Activated CD4-positive, alpha-beta T cell treated with anti-CD3 and anti-CD28 coated beads for 36 hours (primary cell): ENCODE measurements at regions not wholly inside any gene's neighbourhood (a gene's known extent, or its start where the extent isn't known, plus 50 kb on each side); places are given as distances from the start of the nearest gene placed in this dataset.
"Not testable (repeated sequence)": the region's sequence is repeated elsewhere in the genome, so short reads cannot be mapped to it uniquely, and the experiment has no call there.

ENCODE experiments used
- ATAC-seq: fragments of 200-7000 bp; cut with Tn5 transposase; one replicate; pipeline ENCODE4 v1.10.0; 2021; ENCODE audit warnings: mild to moderate bottlenecking, moderate library complexity
- CTCF ChIA-PET: fragments of 350-600 bp; sonication (Branson Sonifier 250); formaldehyde crosslinking; loops from one replicate; lab custom pipeline; 2021; ENCODE audit warnings: antibody characterized with exemption; lab: Charles Lee
- POLR2A ChIA-PET: fragments of 350-600 bp; sonication (Branson Sonifier 250); formaldehyde crosslinking; loops from one replicate; lab custom pipeline; 2021; ENCODE audit warnings: antibody characterized with exemption, inconsistent platforms; lab: Charles Lee
- DNase-seq: peaks from one replicate; pipeline ENCODE4 v3.0.0-alpha.2; 2020
- H3K27ac Mint-ChIP-seq: one replicate; pipeline ENCODE4 v1.8.0; 2021; ENCODE audit warnings: mixed read lengths
- H3K27me3 Mint-ChIP-seq: one replicate; pipeline ENCODE4 v1.8.0; 2021; ENCODE audit warnings: mixed read lengths
- H3K36me3 Mint-ChIP-seq: one replicate; pipeline ENCODE4 v1.8.0; 2021; ENCODE audit warnings: low read depth, mixed read lengths
- H3K4me1 Mint-ChIP-seq: one replicate; pipeline ENCODE4 v1.8.0; 2021; ENCODE audit warnings: mixed read lengths
- H3K4me3 Mint-ChIP-seq: one replicate; pipeline ENCODE4 v1.8.0; 2021; ENCODE audit warnings: mild to moderate bottlenecking, moderate library complexity, mixed read lengths
- H3K9me3 Mint-ChIP-seq: one replicate; pipeline ENCODE4 v1.8.0; 2021; ENCODE audit warnings: low read depth, mixed read lengths
- intact Hi-C, 2 experiments: fragments of 100-400 bp; cut with DNase I in 1 of 2; cut with micrococcal nuclease in 1 of 2; formaldehyde crosslinking; loops; one replicate each; pipeline versions ENCODE4 v1.14.2 to v1.15.1; 2022 to 2024; cut with DNase I, micrococcal nuclease

DNA sequence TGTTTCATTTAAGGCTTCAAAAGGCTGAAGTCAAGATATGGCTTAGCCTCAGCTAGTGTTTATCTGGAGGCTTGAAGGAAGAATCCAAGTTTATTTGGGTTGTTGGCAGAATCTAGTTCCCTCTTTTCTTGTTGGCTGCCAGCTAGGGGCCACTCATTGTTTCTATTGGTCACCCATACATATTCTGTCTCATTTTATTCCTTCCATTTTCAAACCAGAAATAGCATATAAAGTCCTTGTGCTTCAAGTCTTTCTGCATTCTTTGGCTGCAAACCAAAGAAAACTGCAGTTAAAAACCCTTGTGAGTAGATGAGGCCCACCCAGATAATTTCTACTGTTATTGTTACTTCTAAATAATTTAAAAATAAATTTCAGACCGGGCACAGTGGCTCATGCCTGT lies 301.7 kb downstream of the OXSM start:
- DNase-seq = no peak
- POLR2A ChIA-PET = no interaction called here
- no peak overlapping the region for H3K27ac Mint-ChIP-seq
- intact Hi-C loops = no loop called here
- H3K36me3 Mint-ChIP-seq = no peaks in the 10 kb centered on the region
- no peaks in the 10 kb centered on the region for H3K27me3 Mint-ChIP-seq
- no peak overlapping the region for H3K4me3 Mint-ChIP-seq
- H3K4me1 Mint-ChIP-seq = no peaks in the 10 kb centered on the region
- peaks cover 20% of the 10 kb centered on the region for H3K9me3 Mint-ChIP-seq
- CTCF ChIA-PET = interaction anchor here (0.7 kb wide), 1 partner anchor 87 kb away, joined by 3 read pairs; no protein-coding TSS in a partner anchor
- no peak for ATAC-seq

DNA sequence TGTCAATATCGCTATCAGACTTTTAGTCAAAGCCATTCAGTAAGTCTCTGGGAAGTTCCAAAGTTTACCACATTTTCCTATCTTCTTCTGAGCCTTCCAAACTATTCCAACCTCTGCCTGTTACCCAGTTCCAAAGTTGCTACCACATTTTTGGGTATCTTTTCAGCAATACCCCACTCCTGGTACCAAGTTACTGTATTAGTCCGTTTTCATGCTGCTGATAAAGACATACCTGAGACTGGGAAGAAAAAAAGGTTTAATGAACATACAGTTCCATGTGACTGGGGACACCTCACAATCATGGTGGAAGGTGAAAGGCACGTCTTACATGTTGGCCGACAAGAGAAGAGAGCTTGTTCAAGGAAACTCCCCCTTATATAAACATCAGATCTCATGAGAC lies 307.2 kb downstream of the OXSM start:
- H3K36me3 Mint-ChIP-seq, H3K4me1 Mint-ChIP-seq, DNase-seq, H3K4me3 Mint-ChIP-seq, H3K27ac Mint-ChIP-seq, H3K27me3 Mint-ChIP-seq, POLR2A ChIA-PET, intact Hi-C loops, ATAC-seq, CTCF ChIA-PET: not testable (repeated sequence)
- H3K9me3 Mint-ChIP-seq = peaks cover 26% of the 10 kb centered on the region

- ATAC-seq = no peak
- H3K4me3 Mint-ChIP-seq = no peak overlapping the region
- no peaks in the 10 kb centered on the region for H3K36me3 Mint-ChIP-seq
- CTCF ChIA-PET = no interaction called here
- DNase-seq = no peak
- H3K27me3 Mint-ChIP-seq = no peaks in the 10 kb centered on the region
- H3K27ac Mint-ChIP-seq = no peak overlapping the region
- peaks cover 26% of the 10 kb centered on the region for H3K9me3 Mint-ChIP-seq
- intact Hi-C loops = no loop called here
- H3K4me1 Mint-ChIP-seq = no peaks in the 10 kb centered on the region
- POLR2A ChIA-PET = no interaction called here
Measured at GRCh38 chr3:26099692-26100091, 309.8 kb downstream of the OXSM start.

DNA sequence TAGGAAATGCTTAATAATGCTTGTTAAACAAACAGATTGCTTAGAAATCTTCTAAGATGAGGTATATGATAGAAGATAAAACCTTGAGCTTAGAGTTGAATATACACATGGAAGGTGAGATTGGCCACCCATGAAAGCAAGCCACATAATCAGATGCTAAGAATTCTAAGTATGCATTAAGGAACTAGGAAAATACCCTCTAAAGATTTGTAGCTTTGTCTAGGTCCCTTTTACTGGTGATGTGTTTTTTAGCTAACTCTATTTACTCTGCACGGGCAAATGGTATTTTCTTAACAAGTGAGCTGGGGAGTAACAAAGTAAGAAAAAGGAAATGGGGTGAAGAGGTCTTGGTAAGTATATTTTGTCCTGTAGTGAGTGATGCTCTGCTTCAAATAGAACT lies 310.3 kb downstream of the OXSM start:
- CTCF ChIA-PET = interaction anchor here (1.0 kb wide), 1 partner anchor 22 kb away, joined by 3 read pairs; no protein-coding TSS in a partner anchor
- ATAC-seq (no peak), DNase-seq (no peak)
- no peak overlapping the region for H3K4me3 Mint-ChIP-seq
- no peaks in the 10 kb centered on the region for H3K27me3 Mint-ChIP-seq
- H3K4me1 Mint-ChIP-seq = no peaks in the 10 kb centered on the region
- peaks cover 26% of the 10 kb centered on the region for H3K9me3 Mint-ChIP-seq
- no peak overlapping the region for H3K27ac Mint-ChIP-seq
- no peaks in the 10 kb centered on the region for H3K36me3 Mint-ChIP-seq
- POLR2A ChIA-PET = no interaction called here
- intact Hi-C loops = no loop called here

- peaks cover 15% of the 10 kb centered on the region for H3K9me3 Mint-ChIP-seq
- ChIA-PET POLR2A (no interaction called here), CTCF (no interaction called here)
- ATAC-seq = no peak
- intact Hi-C loops = no loop called here
- H3K27ac Mint-ChIP-seq = no peak overlapping the region
- H3K36me3 Mint-ChIP-seq = no peaks in the 10 kb centered on the region
- DNase-seq = no peak
- no peaks in the 10 kb centered on the region for H3K27me3 Mint-ChIP-seq
- H3K4me3 Mint-ChIP-seq = no peak overlapping the region
- no peaks in the 10 kb centered on the region for H3K4me1 Mint-ChIP-seq
Measured at GRCh38 chr3:26102376-26102775, 312.5 kb downstream of the OXSM start.

GRCh38 chr3:26104851-26105251 lies 315.0 kb downstream of the OXSM start:
- ChIA-PET CTCF (no interaction called here), POLR2A (no interaction called here)
- no peak overlapping the region for H3K27ac Mint-ChIP-seq
- H3K4me1 Mint-ChIP-seq = no peaks in the 10 kb centered on the region
- no peaks in the 10 kb centered on the region for H3K36me3 Mint-ChIP-seq
- H3K9me3 Mint-ChIP-seq = peaks cover 6% of the 10 kb centered on the region
- H3K27me3 Mint-ChIP-seq = no peaks in the 10 kb centered on the region
- no peak for ATAC-seq
- H3K4me3 Mint-ChIP-seq = no peak overlapping the region
- intact Hi-C loops = no loop called here
- no peak for DNase-seq

DNA sequence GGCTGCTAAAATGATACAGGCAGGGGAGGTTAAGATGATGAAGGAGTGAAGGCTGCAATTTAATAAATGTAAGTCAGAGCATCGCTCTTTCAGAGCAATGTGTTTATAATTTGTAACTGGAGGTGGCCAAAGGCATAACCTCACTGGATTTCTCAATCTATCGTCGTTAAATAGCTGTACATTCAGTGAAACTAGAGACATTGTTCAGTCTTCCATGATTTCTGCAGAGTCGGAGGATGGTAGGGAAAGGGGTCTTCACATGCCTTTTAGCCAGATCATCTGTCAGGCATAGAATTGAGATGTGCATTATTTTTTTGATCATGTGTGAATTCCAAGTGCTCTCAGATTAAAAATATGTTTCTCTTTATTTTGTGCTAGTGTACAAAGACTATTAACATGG lies 315.4 kb downstream of the OXSM start:
- ATAC-seq (no peak), DNase-seq (no peak)
- Mint-ChIP-seq H3K4me3 (no peak overlapping the region), H3K27me3 (no peaks in the 10 kb centered on the region), H3K36me3 (no peaks in the 10 kb centered on the region), H3K4me1 (no peaks in the 10 kb centered on the region), H3K9me3 (peaks cover 6% of the 10 kb centered on the region), H3K27ac (no peak overlapping the region)
- ChIA-PET CTCF (interaction anchor here (0.6 kb wide), 1 partner anchor 37 kb away, joined by 3 read pairs; no protein-coding TSS in a partner anchor), POLR2A (no interaction called here)
- intact Hi-C loops = no loop called here

GRCh38 chr3:26106228-26106627 lies 316.3 kb downstream of the OXSM start:
- Mint-ChIP-seq H3K36me3 (no peaks in the 10 kb centered on the region), H3K9me3 (peaks cover 4% of the 10 kb centered on the region), H3K27me3 (no peaks in the 10 kb centered on the region), H3K4me3 (no peak overlapping the region), H3K27ac (no peak overlapping the region), H3K4me1 (no peaks in the 10 kb centered on the region)
- DNase-seq = no peak
- intact Hi-C loops = no loop called here
- CTCF ChIA-PET = interaction anchor here (0.6 kb wide), 2 partner anchors 348 to 458 kb away, joined by 3 read pairs; no protein-coding TSS in a partner anchor
- POLR2A ChIA-PET = no interaction called here
- ATAC-seq = no peak

- CTCF ChIA-PET = no interaction called here
- H3K9me3 Mint-ChIP-seq = no peaks in the 10 kb centered on the region
- no peak for ATAC-seq
Measured at GRCh38 chr3:26108846-26109489, 319.1 kb downstream of the OXSM start.

DNA sequence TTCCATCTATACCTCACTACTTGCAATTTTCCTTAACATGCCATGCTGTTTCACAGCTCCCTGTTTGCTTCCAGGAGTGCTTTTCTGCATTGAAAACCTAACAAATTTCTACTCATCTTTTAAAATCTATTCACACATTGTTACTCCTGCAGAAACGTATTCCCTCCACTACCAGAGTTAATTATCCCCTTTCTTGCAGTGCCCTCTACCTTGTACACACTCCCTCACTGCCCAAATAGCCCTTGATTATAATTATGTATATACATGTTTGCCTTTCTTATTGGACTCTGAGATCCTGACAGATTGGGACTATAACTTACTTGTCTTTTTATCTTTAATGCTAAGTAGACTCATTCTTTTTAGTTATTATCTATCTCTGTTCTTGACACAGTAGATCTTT lies 325.0 kb downstream of the OXSM start:
- Mint-ChIP-seq H3K27ac (no peak overlapping the region), H3K27me3 (no peaks in the 10 kb centered on the region), H3K4me3 (no peak overlapping the region), H3K9me3 (no peaks in the 10 kb centered on the region), H3K36me3 (no peaks in the 10 kb centered on the region), H3K4me1 (no peaks in the 10 kb centered on the region)
- DNase-seq (no peak), ATAC-seq (no peak)
- intact Hi-C loops = loop anchor here in 1 of 2 experiments (10.0 kb wide), 1 partner anchor 470 kb away; no protein-coding TSS in a partner anchor
- POLR2A ChIA-PET = no interaction called here
- CTCF ChIA-PET = no interaction called here

More at GRCh38 chr3:26108846-26109489, 319.1 kb downstream of the OXSM start:
- Mint-ChIP-seq H3K4me3 (no peak overlapping the region), H3K4me1 (no peaks in the 10 kb centered on the region), H3K36me3 (no peaks in the 10 kb centered on the region), H3K27me3 (no peaks in the 10 kb centered on the region), H3K27ac (no peak overlapping the region)
- no peak for DNase-seq
- intact Hi-C loops = no loop called here
- POLR2A ChIA-PET = no interaction called here

DNA sequence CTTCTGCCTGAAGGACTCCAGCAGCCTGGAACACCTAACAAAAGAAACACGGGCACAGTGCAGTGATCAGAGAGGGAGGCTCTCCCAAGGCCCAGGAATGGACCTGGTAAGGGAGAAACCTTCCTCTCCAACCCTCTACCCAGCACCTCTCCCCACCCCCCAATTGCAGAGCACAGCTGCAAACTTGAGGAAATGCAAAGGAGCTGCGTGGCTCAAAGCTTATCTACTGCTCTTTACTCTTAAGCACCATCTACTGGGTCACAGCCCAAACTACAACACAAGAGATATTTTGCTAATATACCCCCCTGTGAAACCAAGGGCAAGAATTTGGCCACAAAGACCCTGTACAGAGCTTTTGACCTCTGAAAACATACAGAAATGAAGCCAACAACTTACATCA lies 328.3 kb downstream of the OXSM start:
- Mint-ChIP-seq H3K4me1 (no peaks in the 10 kb centered on the region), H3K27ac (no peak overlapping the region), H3K4me3 (no peak overlapping the region), H3K27me3 (no peaks in the 10 kb centered on the region), H3K9me3 (peaks cover 1% of the 10 kb centered on the region), H3K36me3 (no peaks in the 10 kb centered on the region)
- ATAC-seq (no peak), DNase-seq (no peak)
- POLR2A ChIA-PET = no interaction called here
- intact Hi-C loops = loop anchor here in 1 of 2 experiments (10.0 kb wide), 1 partner anchor 473 kb away; no protein-coding TSS in a partner anchor
- CTCF ChIA-PET = interaction anchor here (0.6 to 1.2 kb wide), 2 partner anchors 36 to 262 kb away, joined by 3 to 5 read pairs; no protein-coding TSS in a partner anchor

DNA sequence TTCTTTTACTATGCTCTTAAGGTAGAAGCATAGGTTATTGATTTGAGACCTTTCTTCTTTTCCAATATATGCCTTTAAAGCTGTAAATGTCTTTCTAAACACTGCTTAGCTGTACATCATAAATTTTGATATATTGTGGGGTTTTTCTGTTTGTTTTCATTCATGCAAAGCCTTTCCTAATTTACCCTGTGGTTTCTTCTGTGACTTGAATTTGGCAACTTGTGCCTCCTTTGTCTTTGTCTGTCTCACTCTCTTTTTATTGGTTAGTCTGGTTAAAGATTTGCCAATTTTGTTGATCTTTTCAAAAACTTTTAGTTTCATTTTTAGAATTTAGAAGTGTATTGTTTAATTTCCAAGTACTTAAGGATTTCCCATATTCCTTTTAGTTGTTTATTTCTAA lies 343.1 kb downstream of the OXSM start:
- H3K27me3 Mint-ChIP-seq = no peaks in the 10 kb centered on the region
- ChIA-PET CTCF (no interaction called here), POLR2A (no interaction called here)
- ATAC-seq (no peak), DNase-seq (no peak)
- H3K4me3 Mint-ChIP-seq = no peak overlapping the region
- intact Hi-C loops = no loop called here
- no peaks in the 10 kb centered on the region for H3K9me3 Mint-ChIP-seq
- H3K27ac Mint-ChIP-seq = no peak overlapping the region
- H3K4me1 Mint-ChIP-seq = no peaks in the 10 kb centered on the region
- H3K36me3 Mint-ChIP-seq = no peaks in the 10 kb centered on the region
